HEK293 (cell line): ENCODE measurements at regions not wholly inside any gene's neighbourhood (a gene's known extent, or its start where the extent isn't known, plus 50 kb on each side); places are given as distances from the start of the nearest gene placed in this dataset.

Source experiments
- CTCF ChIP-seq: fragments of 450-650 bp; formaldehyde crosslinking; IDR thresholded peaks from 2 replicates; pipeline ENCODE4 v1.5.1; 2016; ENCODE audit warnings: missing biosample characterization, missing genetic modification characterization
- YY1 ChIP-seq: fragments of 450-650 bp; formaldehyde crosslinking; IDR thresholded peaks from 2 replicates; pipeline ENCODE4 v1.5.1; 2018; ENCODE audit warnings: missing biosample characterization, missing genetic modification characterization
- ZNF148 ChIP-seq: fragments of 450-650 bp; formaldehyde crosslinking; IDR thresholded peaks from 2 replicates; pipeline ENCODE4 v1.5.0; 2017; ENCODE audit warnings: missing biosample characterization, missing genetic modification characterization, borderline replicate concordance
- ZNF350 ChIP-seq: fragments of 450-650 bp; formaldehyde crosslinking; IDR thresholded peaks from 2 replicates; pipeline ENCODE4 v1.5.0; 2017; ENCODE audit warnings: missing biosample characterization, mild to moderate bottlenecking, missing genetic modification characterization
- ZNF416 ChIP-seq: fragments of 450-650 bp; formaldehyde crosslinking; IDR thresholded peaks from 2 replicates; pipeline ENCODE4 v1.5.1; 2016; ENCODE audit warnings: missing biosample characterization, missing genetic modification characterization
- ZNF510 ChIP-seq: fragments of 450-650 bp; formaldehyde crosslinking; IDR thresholded peaks from 2 replicates; pipeline ENCODE4 v1.5.1; 2018; ENCODE audit warnings: mild to moderate bottlenecking, missing genetic modification characterization, missing biosample characterization; ENCODE audit not compliant: insufficient replicate concordance
- ZNF521 ChIP-seq: fragments of 450-650 bp; formaldehyde crosslinking; IDR thresholded peaks from 2 replicates; pipeline ENCODE4 v1.5.1; 2017; ENCODE audit warnings: missing biosample characterization, mild to moderate bottlenecking, missing genetic modification characterization

GRCh38 chr1:80369780-80370179 lies 1363.2 kb upstream of the ADGRL4 start:
- TF ChIP-seq ZNF148 (tag by site-specific recombination) = no peak
- no peak for TF ChIP-seq YY1 (tag by site-specific recombination)
- no peak for TF ChIP-seq CTCF (tag by site-specific recombination)
- TF ChIP-seq ZNF521 (tag by site-specific recombination) = no peak
- TF ChIP-seq ZNF416 (tag by site-specific recombination) = no peak
- no peak for TF ChIP-seq ZNF350
- no peak for TF ChIP-seq ZNF510 (tag by site-specific recombination)
